Liver (tissue), 8 donors: ENCODE measurements at regions not wholly inside any gene's neighbourhood (a gene's known extent, or its start where the extent isn't known, plus 50 kb on each side); places are given as distances from the start of the nearest gene placed in this dataset.
A peak's percentile ranks its signal among the peaks of the same experiment; 100 is the strongest.

Source experiments
- DNase-seq: peaks from one replicate; pipeline ENCODE4 v3.0.0-alpha.2; 2017; ENCODE audit warnings: low spot score
- H3K27ac ChIP-seq, 2 donors: one replicate each; pipeline ENCODE4 v1.7.0; 2013; ENCODE audit warnings: inconsistent platforms in 2 of 2, low read length in 2 of 2, control low read depth in 1 of 2, low read depth in 1 of 2, mild to moderate bottlenecking in 1 of 2
- H3K27me3 ChIP-seq, 4 donors: one replicate each; pipeline versions ENCODE4 v1.6.1 to v1.7.0; 2013; ENCODE audit warnings: low read length in 3 of 4, inconsistent platforms in 1 of 4, mild to moderate bottlenecking in 1 of 4, moderate library complexity in 1 of 4; ENCODE audit not compliant: control insufficient read depth in 4 of 4, insufficient read depth in 4 of 4
- H3K36me3 ChIP-seq, 4 donors: one replicate each; pipeline versions ENCODE4 v1.6.1 to v1.7.0; 2013; ENCODE audit warnings: low read length in 3 of 4, mild to moderate bottlenecking in 3 of 4, low read depth in 1 of 4, moderate library complexity in 1 of 4; ENCODE audit not compliant: control insufficient read depth in 4 of 4, insufficient read depth in 3 of 4
- H3K4me1 ChIP-seq, 4 donors: one replicate each; pipeline versions ENCODE4 v1.6.1 to v1.7.0; 2013; ENCODE audit warnings: low read length in 3 of 4, mild to moderate bottlenecking in 3 of 4, moderate library complexity in 1 of 4; ENCODE audit not compliant: control insufficient read depth in 4 of 4, insufficient read depth in 4 of 4
- H3K4me3 ChIP-seq, 3 donors: one replicate each; pipeline versions ENCODE4 v1.6.1 to v1.7.0; 2013; ENCODE audit warnings: low read length in 3 of 3, control low read depth in 1 of 3, low read depth in 1 of 3, mild to moderate bottlenecking in 1 of 3
- H3K9ac ChIP-seq, 2 donors: one replicate each; pipeline ENCODE4 v1.7.0; 2013; ENCODE audit warnings: low read length in 2 of 2, mild to moderate bottlenecking in 2 of 2, moderate library complexity in 2 of 2, control low read depth in 1 of 2, low read depth in 1 of 2
- H3K9me3 ChIP-seq, 4 donors: one replicate each; pipeline versions ENCODE4 v1.6.1 to v1.7.0; 2013; ENCODE audit warnings: low read length in 3 of 4; ENCODE audit not compliant: control insufficient read depth in 4 of 4
- EGR1 ChIP-seq, 2 donors: IDR thresholded peaks; 2 replicates each; pipeline ENCODE4 v1.6.1; 2016 to 2018; ENCODE audit warnings: antibody characterized with exemption in 2 of 2, low read depth in 2 of 2
- FOXA2 ChIP-seq: IDR thresholded peaks from 2 replicates; pipeline ENCODE4 v1.6.1; 2016; ENCODE audit warnings: antibody characterized with exemption
- GABPA ChIP-seq, 2 donors: IDR thresholded peaks in 1 of 2; conservative IDR thresholded peaks in 1 of 2; 2 replicates each; pipeline ENCODE4 v1.6.1; 2016; ENCODE audit warnings: antibody characterized with exemption in 2 of 2, mild to moderate bottlenecking in 1 of 2, moderate library complexity in 1 of 2
- HNF4A ChIP-seq, 2 donors: conservative IDR thresholded peaks; 2 replicates each; pipeline ENCODE4 v1.6.1; 2016; ENCODE audit warnings: antibody characterized with exemption in 2 of 2, mild to moderate bottlenecking in 2 of 2
- HNF4G ChIP-seq: IDR thresholded peaks from 2 replicates; pipeline ENCODE4 v1.6.1; 2016; ENCODE audit warnings: antibody characterized with exemption
- JUND ChIP-seq, 2 donors: IDR thresholded peaks; 2 replicates each; pipeline ENCODE4 v1.6.1; 2016; ENCODE audit warnings: antibody characterized with exemption in 2 of 2
- NR2F2 ChIP-seq: IDR thresholded peaks from 2 replicates; pipeline ENCODE4 v1.6.1; 2016; ENCODE audit warnings: antibody characterized with exemption
- RAD21 ChIP-seq, 2 donors: IDR thresholded peaks; 2 replicates each; pipeline ENCODE4 v1.6.1; 2016; ENCODE audit warnings: antibody characterized with exemption in 2 of 2, mild to moderate bottlenecking in 2 of 2
- RXRA ChIP-seq, 2 donors: IDR thresholded peaks; 2 replicates each; pipeline ENCODE4 v1.6.1; 2017 to 2018; ENCODE audit warnings: antibody characterized with exemption in 2 of 2, mild to moderate bottlenecking in 1 of 2
- SP1 ChIP-seq: IDR thresholded peaks from 2 replicates; pipeline ENCODE4 v1.6.1; 2018; ENCODE audit warnings: antibody characterized with exemption, mild to moderate bottlenecking
- TAF1 ChIP-seq: conservative IDR thresholded peaks from 2 replicates; pipeline ENCODE4 v1.6.1; 2016; ENCODE audit warnings: antibody characterized with exemption, mild to moderate bottlenecking
- YY1 ChIP-seq: IDR thresholded peaks from 2 replicates; pipeline ENCODE4 v1.6.1; 2016; ENCODE audit warnings: antibody characterized with exemption, mild to moderate bottlenecking
- WGBS: extraction: QIAGEN DNeasy Blood & Tissue Kit; methylation state at CpG from one replicate; pipeline ENCODE4 v1.1.7; 2013; 5-methylcytosine and 5-hydroxymethylcytosine counted together
- TF ChIP-seq, protein P1 (sequence below): IDR thresholded peaks from 2 replicates; pipeline ENCODE4 v1.6.1; 2016; ENCODE audit warnings: antibody characterized with exemption
- TF ChIP-seq, protein P2 (sequence below): IDR thresholded peaks from 2 replicates; pipeline ENCODE4 v1.6.1; 2016; ENCODE audit warnings: antibody characterized with exemption
- TF ChIP-seq, protein P3 (sequence below): fragments of 150-350 bp; IDR thresholded peaks from 2 replicates; pipeline ENCODE4 v1.5.1; 2017; ENCODE audit warnings: improper control_type of control experiment, low read depth, low read length; ENCODE audit not compliant: missing input control
- TF ChIP-seq, protein P4 (sequence below): IDR thresholded peaks from 2 replicates; pipeline ENCODE4 v1.6.1; 2016; ENCODE audit warnings: antibody characterized with exemption
- donor health status: healthy.
- donor health status: healthy.
- donor health status: healthy.
- donor health status: healthy.
- donor health status: healthy.

DNA sequence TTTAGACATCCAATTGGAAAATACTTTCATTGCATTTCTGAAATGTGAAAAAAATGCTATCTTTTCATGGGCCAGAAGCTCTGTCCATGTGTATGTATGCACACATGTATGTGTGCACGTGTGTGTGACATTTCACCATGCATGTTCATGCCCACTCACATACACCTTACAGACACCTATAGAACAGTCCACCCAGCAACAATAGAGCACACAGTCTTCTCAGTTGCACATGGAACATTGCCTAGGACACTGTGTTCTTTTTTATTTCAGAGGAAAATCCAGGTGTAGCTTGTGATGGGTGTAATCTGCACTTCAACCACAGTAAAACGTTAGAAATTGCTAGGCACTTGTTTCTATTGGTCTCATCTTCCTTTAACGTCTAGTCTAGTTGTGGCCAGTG, 114.8 kb upstream of the RGPD4 start:
- no peaks in the 10 kb centered on the region for H3K27me3 ChIP-seq
- H3K27ac ChIP-seq = no peak overlapping the region
- H3K9ac ChIP-seq = no peak overlapping the region
- H3K4me3 ChIP-seq = no peak overlapping the region
- no peaks in the 10 kb centered on the region for H3K36me3 ChIP-seq
- H3K9me3 ChIP-seq = no peaks in the 10 kb centered on the region
- H3K4me1 ChIP-seq = peaks cover 0 to 6% (median 1%) of the 10 kb centered on the region in 4 donors
- DNase-seq = no peak
- no peak for TF ChIP-seq JUND (IDR thresholded peaks at IDR 0.05)
- TF ChIP-seq, protein P1, sequence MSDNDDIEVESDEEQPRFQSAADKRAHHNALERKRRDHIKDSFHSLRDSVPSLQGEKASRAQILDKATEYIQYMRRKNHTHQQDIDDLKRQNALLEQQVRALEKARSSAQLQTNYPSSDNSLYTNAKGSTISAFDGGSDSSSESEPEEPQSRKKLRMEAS = no peak
- no peak for TF ChIP-seq FOXA2
- TF ChIP-seq HNF4A (conservative IDR thresholded peaks at IDR 0.05) = no peak
- TF ChIP-seq EGR1 (IDR thresholded peaks at IDR 0.05; ENCODE audit: low read depth in 2 of 2) = no peak
- TF ChIP-seq YY1 = no peak
- no peak for TF ChIP-seq GABPA (IDR thresholded peaks at IDR 0.05 in 1 of 2, conservative IDR thresholded peaks at IDR 0.05 in 1 of 2)
- TF ChIP-seq, protein P2, sequence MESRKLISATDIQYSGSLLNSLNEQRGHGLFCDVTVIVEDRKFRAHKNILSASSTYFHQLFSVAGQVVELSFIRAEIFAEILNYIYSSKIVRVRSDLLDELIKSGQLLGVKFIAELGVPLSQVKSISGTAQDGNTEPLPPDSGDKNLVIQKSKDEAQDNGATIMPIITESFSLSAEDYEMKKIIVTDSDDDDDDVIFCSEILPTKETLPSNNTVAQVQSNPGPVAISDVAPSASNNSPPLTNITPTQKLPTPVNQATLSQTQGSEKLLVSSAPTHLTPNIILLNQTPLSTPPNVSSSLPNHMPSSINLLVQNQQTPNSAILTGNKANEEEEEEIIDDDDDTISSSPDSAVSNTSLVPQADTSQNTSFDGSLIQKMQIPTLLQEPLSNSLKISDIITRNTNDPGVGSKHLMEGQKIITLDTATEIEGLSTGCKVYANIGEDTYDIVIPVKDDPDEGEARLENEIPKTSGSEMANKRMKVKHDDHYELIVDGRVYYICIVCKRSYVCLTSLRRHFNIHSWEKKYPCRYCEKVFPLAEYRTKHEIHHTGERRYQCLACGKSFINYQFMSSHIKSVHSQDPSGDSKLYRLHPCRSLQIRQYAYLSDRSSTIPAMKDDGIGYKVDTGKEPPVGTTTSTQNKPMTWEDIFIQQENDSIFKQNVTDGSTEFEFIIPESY = no peak
- TF ChIP-seq RAD21 (IDR thresholded peaks at IDR 0.05) = no peak
- TF ChIP-seq HNF4G = no peak
- no peak for TF ChIP-seq RXRA (IDR thresholded peaks at IDR 0.05)
- TF ChIP-seq SP1 = no peak
- 51% methylated on average over 3 of the region's 3 CpGs for WGBS

DNA sequence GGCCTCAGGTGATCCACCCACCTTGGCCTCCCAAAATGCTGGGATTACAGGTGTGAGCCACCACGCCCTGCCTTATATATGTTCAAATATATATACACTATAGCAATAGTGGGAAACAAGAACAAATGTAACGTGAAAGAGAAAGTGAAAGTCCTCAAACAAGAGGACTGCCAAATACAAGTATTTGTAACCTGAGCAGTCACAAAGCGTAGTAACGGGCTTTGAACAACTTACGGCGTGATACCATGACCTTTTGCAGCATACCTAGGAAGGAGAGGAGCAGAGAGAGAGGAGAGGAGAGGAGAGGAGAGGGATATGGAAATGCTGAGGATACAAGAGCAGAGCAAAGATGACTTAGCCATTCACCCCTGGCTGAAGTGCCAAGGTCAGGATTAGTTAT, 113.8 kb upstream of the RGPD4 start:
- Histone ChIP-seq H3K27ac (peak overlapping the region in 1 of 2 donors; percentile 45), H3K36me3 (no peaks in the 10 kb centered on the region), H3K27me3 (no peaks in the 10 kb centered on the region), H3K4me3 (peak overlapping the region; percentile 36 to 71 (median 37)), H3K9ac (peak overlapping the region in 1 of 2 donors; percentile 58), H3K4me1 (peaks cover 0 to 6% (median 1%) of the 10 kb centered on the region in 4 donors), H3K9me3 (no peaks in the 10 kb centered on the region)
- 21% methylated on average over 6 of the region's 6 CpGs for WGBS
- TF ChIP-seq YY1 (peak; percentile 22), FOXA2 (no peak), TAF1 (no peak), EGR1 (IDR thresholded peaks at IDR 0.05; ENCODE audit: low read depth in 2 of 2) (no peak), HNF4A (conservative IDR thresholded peaks at IDR 0.05) (peak in 1 of 2 donors; percentile 12), NR2F2 (no peak)
- TF ChIP-seq, protein P1 = no peak
- DNase-seq = no peak

DNA sequence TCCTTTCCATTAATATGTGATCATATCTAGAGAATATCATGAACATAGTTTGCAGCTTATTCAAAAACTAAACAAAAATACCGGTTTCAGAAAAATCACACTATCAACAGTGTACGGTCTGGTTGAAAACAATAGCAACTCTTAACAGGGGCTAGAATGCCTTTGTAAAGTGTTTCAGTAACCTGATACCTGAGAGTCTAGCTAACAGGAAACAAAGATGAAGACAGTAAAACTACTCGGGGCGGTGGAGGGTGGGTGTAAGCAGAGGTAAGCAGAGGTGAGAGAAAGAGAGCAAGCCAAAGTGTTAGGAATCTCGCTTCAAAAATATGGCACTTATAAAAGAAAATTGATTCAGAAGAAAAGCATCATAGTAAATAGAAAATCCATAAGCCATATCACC, 109.0 kb upstream of the RGPD4 start:
- H3K4me3 ChIP-seq = no peak overlapping the region
- no peaks in the 10 kb centered on the region for H3K36me3 ChIP-seq
- no peak overlapping the region for H3K9ac ChIP-seq
- H3K9me3 ChIP-seq = no peaks in the 10 kb centered on the region
- 48% methylated on average over 5 of the region's 5 CpGs for WGBS
- no peaks in the 10 kb centered on the region for H3K27me3 ChIP-seq
- TF ChIP-seq, protein P3, sequence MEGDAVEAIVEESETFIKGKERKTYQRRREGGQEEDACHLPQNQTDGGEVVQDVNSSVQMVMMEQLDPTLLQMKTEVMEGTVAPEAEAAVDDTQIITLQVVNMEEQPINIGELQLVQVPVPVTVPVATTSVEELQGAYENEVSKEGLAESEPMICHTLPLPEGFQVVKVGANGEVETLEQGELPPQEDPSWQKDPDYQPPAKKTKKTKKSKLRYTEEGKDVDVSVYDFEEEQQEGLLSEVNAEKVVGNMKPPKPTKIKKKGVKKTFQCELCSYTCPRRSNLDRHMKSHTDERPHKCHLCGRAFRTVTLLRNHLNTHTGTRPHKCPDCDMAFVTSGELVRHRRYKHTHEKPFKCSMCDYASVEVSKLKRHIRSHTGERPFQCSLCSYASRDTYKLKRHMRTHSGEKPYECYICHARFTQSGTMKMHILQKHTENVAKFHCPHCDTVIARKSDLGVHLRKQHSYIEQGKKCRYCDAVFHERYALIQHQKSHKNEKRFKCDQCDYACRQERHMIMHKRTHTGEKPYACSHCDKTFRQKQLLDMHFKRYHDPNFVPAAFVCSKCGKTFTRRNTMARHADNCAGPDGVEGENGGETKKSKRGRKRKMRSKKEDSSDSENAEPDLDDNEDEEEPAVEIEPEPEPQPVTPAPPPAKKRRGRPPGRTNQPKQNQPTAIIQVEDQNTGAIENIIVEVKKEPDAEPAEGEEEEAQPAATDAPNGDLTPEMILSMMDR = no peak
- TF ChIP-seq, protein P4, sequence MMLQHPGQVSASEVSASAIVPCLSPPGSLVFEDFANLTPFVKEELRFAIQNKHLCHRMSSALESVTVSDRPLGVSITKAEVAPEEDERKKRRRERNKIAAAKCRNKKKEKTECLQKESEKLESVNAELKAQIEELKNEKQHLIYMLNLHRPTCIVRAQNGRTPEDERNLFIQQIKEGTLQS = no peak
- TF ChIP-seq YY1 (no peak), TAF1 (no peak)
- peaks cover 0 to 6% (median 1%) of the 10 kb centered on the region in 4 donors for H3K4me1 ChIP-seq
- no peak for DNase-seq
- H3K27ac ChIP-seq = no peak overlapping the region
